Activated CD8-positive, alpha-beta memory T cell treated with anti-CD3 and anti-CD28 coated beads for 48 hours (primary cell): ENCODE measurements at regions not wholly inside any gene's neighbourhood (a gene's known extent, or its start where the extent isn't known, plus 50 kb on each side); places are given as distances from the start of the nearest gene placed in this dataset.

Source experiments
- DNase-seq, 3 experiments: peaks; one replicate each; pipeline ENCODE4 v3.0.0-alpha.2; 2020; ENCODE audit warnings: low read depth in 2 of 3, low spot score in 2 of 3

- no peak for DNase-seq
Observed at GRCh38 chr11:119476666-119477331, 53.8 kb upstream of the THY1 start.

- no peak for DNase-seq
Observed at GRCh38 chr11:119476038-119476437, 53.1 kb upstream of the THY1 start.

GRCh38 chr11:119474682-119475596 is 52.0 kb upstream of the THY1 start:
- peak; percentile 5 to 42 (median 31) for DNase-seq

GRCh38 chr11:119473901-119474681 is 51.1 kb upstream of the THY1 start:
- DNase-seq: no peak

- no peak for DNase-seq
Observed at GRCh38 chr11:119473226-119473625, 50.3 kb upstream of the THY1 start.

- no peak for DNase-seq
Observed at GRCh38 chr11:119472856-119473222, 49.9 kb upstream of the THY1 start.
